Liver (tissue), 8 donors: ENCODE measurements at regions not wholly inside any gene's neighbourhood (a gene's known extent, or its start where the extent isn't known, plus 50 kb on each side); places are given as distances from the start of the nearest gene placed in this dataset.

Source experiments
- DNase-seq: peaks from one replicate; pipeline ENCODE4 v3.0.0-alpha.2; 2017; ENCODE audit warnings: low spot score
- H3K27ac ChIP-seq, 2 donors: one replicate each; pipeline ENCODE4 v1.7.0; 2013; ENCODE audit warnings: inconsistent platforms in 2 of 2, low read length in 2 of 2, control low read depth in 1 of 2, low read depth in 1 of 2, mild to moderate bottlenecking in 1 of 2
- H3K27me3 ChIP-seq, 4 donors: one replicate each; pipeline versions ENCODE4 v1.6.1 to v1.7.0; 2013; ENCODE audit warnings: low read length in 3 of 4, inconsistent platforms in 1 of 4, mild to moderate bottlenecking in 1 of 4, moderate library complexity in 1 of 4; ENCODE audit not compliant: control insufficient read depth in 4 of 4, insufficient read depth in 4 of 4
- H3K36me3 ChIP-seq, 4 donors: one replicate each; pipeline versions ENCODE4 v1.6.1 to v1.7.0; 2013; ENCODE audit warnings: low read length in 3 of 4, mild to moderate bottlenecking in 3 of 4, low read depth in 1 of 4, moderate library complexity in 1 of 4; ENCODE audit not compliant: control insufficient read depth in 4 of 4, insufficient read depth in 3 of 4
- H3K4me1 ChIP-seq, 4 donors: one replicate each; pipeline versions ENCODE4 v1.6.1 to v1.7.0; 2013; ENCODE audit warnings: low read length in 3 of 4, mild to moderate bottlenecking in 3 of 4, moderate library complexity in 1 of 4; ENCODE audit not compliant: control insufficient read depth in 4 of 4, insufficient read depth in 4 of 4
- H3K4me3 ChIP-seq, 3 donors: one replicate each; pipeline versions ENCODE4 v1.6.1 to v1.7.0; 2013; ENCODE audit warnings: low read length in 3 of 3, control low read depth in 1 of 3, low read depth in 1 of 3, mild to moderate bottlenecking in 1 of 3
- H3K9ac ChIP-seq, 2 donors: one replicate each; pipeline ENCODE4 v1.7.0; 2013; ENCODE audit warnings: low read length in 2 of 2, mild to moderate bottlenecking in 2 of 2, moderate library complexity in 2 of 2, control low read depth in 1 of 2, low read depth in 1 of 2
- H3K9me3 ChIP-seq, 4 donors: one replicate each; pipeline versions ENCODE4 v1.6.1 to v1.7.0; 2013; ENCODE audit warnings: low read length in 3 of 4; ENCODE audit not compliant: control insufficient read depth in 4 of 4
- EGR1 ChIP-seq, 2 donors: IDR thresholded peaks; 2 replicates each; pipeline ENCODE4 v1.6.1; 2016 to 2018; ENCODE audit warnings: antibody characterized with exemption in 2 of 2, low read depth in 2 of 2
- FOXA1 ChIP-seq: IDR thresholded peaks from 2 replicates; pipeline ENCODE4 v1.6.1; 2016; ENCODE audit warnings: antibody characterized with exemption
- FOXA2 ChIP-seq: IDR thresholded peaks from 2 replicates; pipeline ENCODE4 v1.6.1; 2016; ENCODE audit warnings: antibody characterized with exemption
- GABPA ChIP-seq, 2 donors: IDR thresholded peaks in 1 of 2; conservative IDR thresholded peaks in 1 of 2; 2 replicates each; pipeline ENCODE4 v1.6.1; 2016; ENCODE audit warnings: antibody characterized with exemption in 2 of 2, mild to moderate bottlenecking in 1 of 2, moderate library complexity in 1 of 2
- HNF4A ChIP-seq, 2 donors: conservative IDR thresholded peaks; 2 replicates each; pipeline ENCODE4 v1.6.1; 2016; ENCODE audit warnings: antibody characterized with exemption in 2 of 2, mild to moderate bottlenecking in 2 of 2
- HNF4G ChIP-seq: IDR thresholded peaks from 2 replicates; pipeline ENCODE4 v1.6.1; 2016; ENCODE audit warnings: antibody characterized with exemption
- JUND ChIP-seq, 2 donors: IDR thresholded peaks; 2 replicates each; pipeline ENCODE4 v1.6.1; 2016; ENCODE audit warnings: antibody characterized with exemption in 2 of 2
- NR2F2 ChIP-seq: IDR thresholded peaks from 2 replicates; pipeline ENCODE4 v1.6.1; 2016; ENCODE audit warnings: antibody characterized with exemption
- RAD21 ChIP-seq, 2 donors: IDR thresholded peaks; 2 replicates each; pipeline ENCODE4 v1.6.1; 2016; ENCODE audit warnings: antibody characterized with exemption in 2 of 2, mild to moderate bottlenecking in 2 of 2
- RXRA ChIP-seq, 2 donors: IDR thresholded peaks; 2 replicates each; pipeline ENCODE4 v1.6.1; 2017 to 2018; ENCODE audit warnings: antibody characterized with exemption in 2 of 2, mild to moderate bottlenecking in 1 of 2
- SP1 ChIP-seq: IDR thresholded peaks from 2 replicates; pipeline ENCODE4 v1.6.1; 2018; ENCODE audit warnings: antibody characterized with exemption, mild to moderate bottlenecking
- TAF1 ChIP-seq: conservative IDR thresholded peaks from 2 replicates; pipeline ENCODE4 v1.6.1; 2016; ENCODE audit warnings: antibody characterized with exemption, mild to moderate bottlenecking
- YY1 ChIP-seq: IDR thresholded peaks from 2 replicates; pipeline ENCODE4 v1.6.1; 2016; ENCODE audit warnings: antibody characterized with exemption, mild to moderate bottlenecking
- WGBS: extraction: QIAGEN DNeasy Blood & Tissue Kit; methylation state at CpG from one replicate; pipeline ENCODE4 v1.1.7; 2013; 5-methylcytosine and 5-hydroxymethylcytosine counted together
- TF ChIP-seq, protein P1 (sequence below): fragments of 150-350 bp; IDR thresholded peaks from 2 replicates; pipeline ENCODE4 v1.5.1; 2017; ENCODE audit warnings: improper control_type of control experiment, low read depth, low read length; ENCODE audit not compliant: missing input control
- TF ChIP-seq, protein P2 (sequence below): IDR thresholded peaks from 2 replicates; pipeline ENCODE4 v1.6.1; 2016; ENCODE audit warnings: antibody characterized with exemption
- TF ChIP-seq, protein P3 (sequence below): IDR thresholded peaks from 2 replicates; pipeline ENCODE4 v1.6.1; 2016; ENCODE audit warnings: antibody characterized with exemption
- TF ChIP-seq, protein P4 (sequence below): IDR thresholded peaks from 2 replicates; pipeline ENCODE4 v1.6.1; 2016; ENCODE audit warnings: antibody characterized with exemption, mild to moderate bottlenecking
- TF ChIP-seq, protein P5 (sequence below): IDR thresholded peaks from 2 replicates; pipeline ENCODE4 v1.6.1; 2016; ENCODE audit warnings: antibody characterized with exemption
- donor health status: healthy.
- donor health status: healthy.
- donor health status: healthy.
- donor health status: healthy.
- donor health status: healthy.

DNA sequence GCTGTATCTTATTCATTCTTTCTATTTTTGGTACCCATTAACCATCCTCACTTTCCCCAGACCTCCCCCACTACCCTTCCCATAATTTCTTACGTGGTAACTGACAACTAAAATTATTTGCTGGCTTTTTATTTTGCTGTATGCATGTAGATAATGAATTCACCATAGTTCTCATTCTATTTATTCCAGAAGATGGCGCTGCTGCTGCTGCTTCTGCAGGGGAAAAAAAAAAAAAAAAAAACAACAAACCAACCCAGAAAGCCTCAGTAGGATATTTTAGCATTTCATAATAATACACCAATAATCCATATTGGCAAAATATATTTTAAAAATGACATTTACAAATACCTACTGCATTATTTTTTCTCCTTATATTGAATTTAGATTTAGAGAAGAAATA lies 416.6 kb upstream of the MAGEB18 start:
- H3K36me3 ChIP-seq: no peaks in the 10 kb centered on the region
- no peaks in the 10 kb centered on the region for H3K27me3 ChIP-seq
- H3K4me3 ChIP-seq: no peak overlapping the region
- 3% methylated on average over 2 of the region's 2 CpGs for WGBS
- H3K4me1 ChIP-seq: no peaks in the 10 kb centered on the region
- TF ChIP-seq EGR1 (IDR thresholded peaks at IDR 0.05; ENCODE audit: low read depth in 2 of 2) (no peak), RXRA (IDR thresholded peaks at IDR 0.05) (no peak), RAD21 (IDR thresholded peaks at IDR 0.05) (peak in 1 of 2 donors; percentile 62), YY1 (no peak)
- no peak for DNase-seq
- no peak overlapping the region for H3K27ac ChIP-seq
- no peaks in the 10 kb centered on the region for H3K9me3 ChIP-seq
- H3K9ac ChIP-seq: no peak overlapping the region

DNA sequence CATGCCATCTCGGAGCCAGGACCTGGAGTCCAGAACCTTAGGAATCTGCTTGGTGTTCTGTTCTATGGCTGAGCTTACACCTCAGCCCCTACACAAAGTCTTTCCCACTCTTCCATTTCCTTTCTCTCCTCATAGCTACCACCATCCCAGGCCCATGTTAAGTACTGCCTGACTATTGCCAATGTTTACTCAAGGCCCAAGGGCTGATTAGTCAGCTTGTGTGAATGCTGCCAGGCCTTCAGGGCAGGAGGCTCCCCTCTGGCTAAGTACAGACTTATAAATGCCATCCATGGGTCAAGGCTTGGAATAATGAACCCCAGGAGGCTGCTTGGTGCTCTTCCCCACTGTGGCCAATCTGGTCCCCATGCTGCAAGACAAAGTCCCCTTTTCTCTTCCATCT lies 411.6 kb upstream of the MAGEB18 start:
- Histone ChIP-seq H3K4me3 (no peak overlapping the region), H3K27ac (no peak overlapping the region), H3K9me3 (no peaks in the 10 kb centered on the region), H3K36me3 (no peaks in the 10 kb centered on the region), H3K9ac (no peak overlapping the region), H3K27me3 (no peaks in the 10 kb centered on the region), H3K4me1 (no peaks in the 10 kb centered on the region)
- 100% methylated on average over 1 of the region's 1 CpG for WGBS
- DNase-seq: no peak
- TF ChIP-seq HNF4A (conservative IDR thresholded peaks at IDR 0.05): no peak
- no peak for TF ChIP-seq EGR1 (IDR thresholded peaks at IDR 0.05; ENCODE audit: low read depth in 2 of 2)
- TF ChIP-seq TAF1: no peak
- TF ChIP-seq NR2F2: no peak
- no peak for TF ChIP-seq RXRA (IDR thresholded peaks at IDR 0.05)
- TF ChIP-seq SP1: no peak
- TF ChIP-seq, protein P1, sequence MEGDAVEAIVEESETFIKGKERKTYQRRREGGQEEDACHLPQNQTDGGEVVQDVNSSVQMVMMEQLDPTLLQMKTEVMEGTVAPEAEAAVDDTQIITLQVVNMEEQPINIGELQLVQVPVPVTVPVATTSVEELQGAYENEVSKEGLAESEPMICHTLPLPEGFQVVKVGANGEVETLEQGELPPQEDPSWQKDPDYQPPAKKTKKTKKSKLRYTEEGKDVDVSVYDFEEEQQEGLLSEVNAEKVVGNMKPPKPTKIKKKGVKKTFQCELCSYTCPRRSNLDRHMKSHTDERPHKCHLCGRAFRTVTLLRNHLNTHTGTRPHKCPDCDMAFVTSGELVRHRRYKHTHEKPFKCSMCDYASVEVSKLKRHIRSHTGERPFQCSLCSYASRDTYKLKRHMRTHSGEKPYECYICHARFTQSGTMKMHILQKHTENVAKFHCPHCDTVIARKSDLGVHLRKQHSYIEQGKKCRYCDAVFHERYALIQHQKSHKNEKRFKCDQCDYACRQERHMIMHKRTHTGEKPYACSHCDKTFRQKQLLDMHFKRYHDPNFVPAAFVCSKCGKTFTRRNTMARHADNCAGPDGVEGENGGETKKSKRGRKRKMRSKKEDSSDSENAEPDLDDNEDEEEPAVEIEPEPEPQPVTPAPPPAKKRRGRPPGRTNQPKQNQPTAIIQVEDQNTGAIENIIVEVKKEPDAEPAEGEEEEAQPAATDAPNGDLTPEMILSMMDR: no peak
- TF ChIP-seq, protein P2, sequence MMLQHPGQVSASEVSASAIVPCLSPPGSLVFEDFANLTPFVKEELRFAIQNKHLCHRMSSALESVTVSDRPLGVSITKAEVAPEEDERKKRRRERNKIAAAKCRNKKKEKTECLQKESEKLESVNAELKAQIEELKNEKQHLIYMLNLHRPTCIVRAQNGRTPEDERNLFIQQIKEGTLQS: no peak
- TF ChIP-seq FOXA1: no peak
- TF ChIP-seq RAD21 (IDR thresholded peaks at IDR 0.05): no peak
- TF ChIP-seq HNF4G: no peak
- no peak for TF ChIP-seq GABPA (IDR thresholded peaks at IDR 0.05 in 1 of 2, conservative IDR thresholded peaks at IDR 0.05 in 1 of 2)
- no peak for TF ChIP-seq FOXA2
- TF ChIP-seq YY1: no peak
- TF ChIP-seq, protein P3, sequence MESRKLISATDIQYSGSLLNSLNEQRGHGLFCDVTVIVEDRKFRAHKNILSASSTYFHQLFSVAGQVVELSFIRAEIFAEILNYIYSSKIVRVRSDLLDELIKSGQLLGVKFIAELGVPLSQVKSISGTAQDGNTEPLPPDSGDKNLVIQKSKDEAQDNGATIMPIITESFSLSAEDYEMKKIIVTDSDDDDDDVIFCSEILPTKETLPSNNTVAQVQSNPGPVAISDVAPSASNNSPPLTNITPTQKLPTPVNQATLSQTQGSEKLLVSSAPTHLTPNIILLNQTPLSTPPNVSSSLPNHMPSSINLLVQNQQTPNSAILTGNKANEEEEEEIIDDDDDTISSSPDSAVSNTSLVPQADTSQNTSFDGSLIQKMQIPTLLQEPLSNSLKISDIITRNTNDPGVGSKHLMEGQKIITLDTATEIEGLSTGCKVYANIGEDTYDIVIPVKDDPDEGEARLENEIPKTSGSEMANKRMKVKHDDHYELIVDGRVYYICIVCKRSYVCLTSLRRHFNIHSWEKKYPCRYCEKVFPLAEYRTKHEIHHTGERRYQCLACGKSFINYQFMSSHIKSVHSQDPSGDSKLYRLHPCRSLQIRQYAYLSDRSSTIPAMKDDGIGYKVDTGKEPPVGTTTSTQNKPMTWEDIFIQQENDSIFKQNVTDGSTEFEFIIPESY: no peak
- no peak for TF ChIP-seq JUND (IDR thresholded peaks at IDR 0.05)
- TF ChIP-seq, protein P4, sequence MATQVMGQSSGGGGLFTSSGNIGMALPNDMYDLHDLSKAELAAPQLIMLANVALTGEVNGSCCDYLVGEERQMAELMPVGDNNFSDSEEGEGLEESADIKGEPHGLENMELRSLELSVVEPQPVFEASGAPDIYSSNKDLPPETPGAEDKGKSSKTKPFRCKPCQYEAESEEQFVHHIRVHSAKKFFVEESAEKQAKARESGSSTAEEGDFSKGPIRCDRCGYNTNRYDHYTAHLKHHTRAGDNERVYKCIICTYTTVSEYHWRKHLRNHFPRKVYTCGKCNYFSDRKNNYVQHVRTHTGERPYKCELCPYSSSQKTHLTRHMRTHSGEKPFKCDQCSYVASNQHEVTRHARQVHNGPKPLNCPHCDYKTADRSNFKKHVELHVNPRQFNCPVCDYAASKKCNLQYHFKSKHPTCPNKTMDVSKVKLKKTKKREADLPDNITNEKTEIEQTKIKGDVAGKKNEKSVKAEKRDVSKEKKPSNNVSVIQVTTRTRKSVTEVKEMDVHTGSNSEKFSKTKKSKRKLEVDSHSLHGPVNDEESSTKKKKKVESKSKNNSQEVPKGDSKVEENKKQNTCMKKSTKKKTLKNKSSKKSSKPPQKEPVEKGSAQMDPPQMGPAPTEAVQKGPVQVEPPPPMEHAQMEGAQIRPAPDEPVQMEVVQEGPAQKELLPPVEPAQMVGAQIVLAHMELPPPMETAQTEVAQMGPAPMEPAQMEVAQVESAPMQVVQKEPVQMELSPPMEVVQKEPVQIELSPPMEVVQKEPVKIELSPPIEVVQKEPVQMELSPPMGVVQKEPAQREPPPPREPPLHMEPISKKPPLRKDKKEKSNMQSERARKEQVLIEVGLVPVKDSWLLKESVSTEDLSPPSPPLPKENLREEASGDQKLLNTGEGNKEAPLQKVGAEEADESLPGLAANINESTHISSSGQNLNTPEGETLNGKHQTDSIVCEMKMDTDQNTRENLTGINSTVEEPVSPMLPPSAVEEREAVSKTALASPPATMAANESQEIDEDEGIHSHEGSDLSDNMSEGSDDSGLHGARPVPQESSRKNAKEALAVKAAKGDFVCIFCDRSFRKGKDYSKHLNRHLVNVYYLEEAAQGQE: no peak
- TF ChIP-seq, protein P5, sequence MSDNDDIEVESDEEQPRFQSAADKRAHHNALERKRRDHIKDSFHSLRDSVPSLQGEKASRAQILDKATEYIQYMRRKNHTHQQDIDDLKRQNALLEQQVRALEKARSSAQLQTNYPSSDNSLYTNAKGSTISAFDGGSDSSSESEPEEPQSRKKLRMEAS: no peak
